GM10266 (cell line): ENCODE measurements at regions not wholly inside any gene's neighbourhood (a gene's known extent, or its start where the extent isn't known, plus 50 kb on each side); places are given as distances from the start of the nearest gene placed in this dataset.

Experiments
- DNase-seq: peaks from one replicate; pipeline ENCODE4 v3.0.0; 2012; ENCODE audit errors: extremely low spot score
- TF ChIP-seq, protein P1 (sequence below): IDR thresholded peaks from 2 replicates; pipeline ENCODE4 v1.5.1; 2012; ENCODE audit warnings: mild to moderate bottlenecking, low read depth; ENCODE audit not compliant: control insufficient read depth, insufficient read depth; ENCODE audit errors: missing control alignments

DNA sequence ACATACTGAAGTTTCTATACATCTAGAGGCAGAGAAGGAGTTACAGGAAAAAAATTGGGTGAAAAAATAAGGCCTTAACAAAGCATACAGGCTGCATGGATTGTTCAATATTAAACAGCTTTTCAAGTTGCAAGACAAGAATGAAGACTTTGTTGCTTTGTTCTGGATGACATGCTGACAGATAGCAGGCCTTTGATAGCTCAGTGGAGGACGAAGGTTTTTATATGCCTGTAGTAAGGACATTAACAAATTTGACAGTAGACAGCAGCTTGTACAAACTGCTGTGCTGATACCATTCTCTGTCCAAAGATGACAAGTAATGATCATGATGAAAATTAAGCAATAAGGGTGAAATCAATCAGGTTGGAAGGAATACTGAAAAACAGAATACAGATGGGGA lies 309.9 kb downstream of the NKX6-1 start:
- TF ChIP-seq, protein P1, sequence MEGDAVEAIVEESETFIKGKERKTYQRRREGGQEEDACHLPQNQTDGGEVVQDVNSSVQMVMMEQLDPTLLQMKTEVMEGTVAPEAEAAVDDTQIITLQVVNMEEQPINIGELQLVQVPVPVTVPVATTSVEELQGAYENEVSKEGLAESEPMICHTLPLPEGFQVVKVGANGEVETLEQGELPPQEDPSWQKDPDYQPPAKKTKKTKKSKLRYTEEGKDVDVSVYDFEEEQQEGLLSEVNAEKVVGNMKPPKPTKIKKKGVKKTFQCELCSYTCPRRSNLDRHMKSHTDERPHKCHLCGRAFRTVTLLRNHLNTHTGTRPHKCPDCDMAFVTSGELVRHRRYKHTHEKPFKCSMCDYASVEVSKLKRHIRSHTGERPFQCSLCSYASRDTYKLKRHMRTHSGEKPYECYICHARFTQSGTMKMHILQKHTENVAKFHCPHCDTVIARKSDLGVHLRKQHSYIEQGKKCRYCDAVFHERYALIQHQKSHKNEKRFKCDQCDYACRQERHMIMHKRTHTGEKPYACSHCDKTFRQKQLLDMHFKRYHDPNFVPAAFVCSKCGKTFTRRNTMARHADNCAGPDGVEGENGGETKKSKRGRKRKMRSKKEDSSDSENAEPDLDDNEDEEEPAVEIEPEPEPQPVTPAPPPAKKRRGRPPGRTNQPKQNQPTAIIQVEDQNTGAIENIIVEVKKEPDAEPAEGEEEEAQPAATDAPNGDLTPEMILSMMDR = no peak
- DNase-seq = no peak

DNA sequence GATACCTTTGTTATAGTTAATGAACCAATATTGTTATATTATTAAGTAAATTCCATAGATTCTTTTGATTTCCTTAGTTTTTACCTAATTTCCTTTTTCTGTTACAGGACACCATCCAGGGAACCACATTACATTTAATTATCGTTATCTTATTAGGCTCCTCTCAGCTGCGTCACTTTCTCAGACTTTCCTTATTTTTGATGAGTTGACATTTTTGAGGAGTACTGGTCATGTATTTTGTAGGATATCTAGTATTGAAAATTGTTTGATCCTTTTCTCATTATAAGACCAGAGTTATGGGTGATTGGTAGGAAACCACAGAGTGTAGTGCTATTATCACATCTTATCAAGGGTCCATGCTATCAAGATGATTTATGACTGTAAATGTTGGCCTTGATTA lies 319.7 kb downstream of the NKX6-1 start:
- DNase-seq = no peak
- TF ChIP-seq, protein P1 = no peak

DNA sequence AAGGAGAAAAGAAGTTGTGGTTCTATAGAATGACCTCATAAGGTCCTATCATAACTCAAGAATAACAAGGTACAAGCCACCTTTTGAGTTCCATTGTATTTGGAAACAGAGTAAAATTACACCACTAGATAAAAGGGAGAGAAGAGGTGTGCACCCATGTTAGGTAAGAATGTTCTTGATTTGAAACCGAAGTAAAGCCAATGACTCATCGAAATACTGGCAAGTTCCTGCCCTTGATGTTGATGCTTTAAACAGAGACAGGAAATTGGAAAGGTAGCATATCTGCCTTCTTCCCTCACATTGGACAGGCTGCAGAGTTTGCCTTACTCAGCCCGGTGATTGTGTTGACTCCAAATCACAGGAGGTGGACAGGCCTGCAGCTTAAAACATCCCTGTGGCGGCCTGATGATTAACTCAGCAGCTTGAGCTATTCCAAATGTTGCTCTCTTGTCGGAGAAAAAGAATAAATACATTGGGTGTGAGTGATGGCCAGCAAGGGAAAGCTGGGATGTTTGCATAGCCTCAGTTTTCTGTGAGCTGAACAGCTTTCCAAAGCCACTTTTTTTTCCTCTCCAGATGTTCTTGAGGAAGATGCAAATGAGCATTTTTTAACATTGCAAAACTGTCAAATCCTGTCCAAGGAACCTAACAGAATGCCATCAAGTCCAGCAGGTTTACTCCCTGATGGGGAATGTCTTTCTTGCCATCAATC lies 321.1 kb downstream of the NKX6-1 start:
- DNase-seq = no peak
- TF ChIP-seq, protein P1 = no peak

DNA sequence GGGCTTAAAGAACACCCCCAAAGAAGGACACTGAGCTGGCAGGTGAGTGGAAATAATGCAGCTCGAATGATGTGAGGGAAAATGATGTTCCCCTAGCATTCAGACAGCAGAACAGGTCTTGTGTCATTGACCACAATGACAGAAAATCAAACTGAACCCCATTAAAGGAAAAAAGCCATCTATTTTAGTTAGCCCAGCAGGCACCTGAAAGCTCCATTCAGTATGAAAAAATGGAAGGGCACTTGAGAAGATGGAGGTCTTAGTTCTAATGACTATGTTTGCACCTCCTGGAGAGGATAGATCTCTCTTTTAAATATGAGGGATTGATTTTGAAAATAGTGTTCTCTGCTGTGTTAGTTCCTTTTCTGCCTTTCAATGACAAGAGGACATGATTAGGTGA lies 323.1 kb downstream of the NKX6-1 start:
- TF ChIP-seq, protein P1 = no peak
- DNase-seq = no peak

DNA sequence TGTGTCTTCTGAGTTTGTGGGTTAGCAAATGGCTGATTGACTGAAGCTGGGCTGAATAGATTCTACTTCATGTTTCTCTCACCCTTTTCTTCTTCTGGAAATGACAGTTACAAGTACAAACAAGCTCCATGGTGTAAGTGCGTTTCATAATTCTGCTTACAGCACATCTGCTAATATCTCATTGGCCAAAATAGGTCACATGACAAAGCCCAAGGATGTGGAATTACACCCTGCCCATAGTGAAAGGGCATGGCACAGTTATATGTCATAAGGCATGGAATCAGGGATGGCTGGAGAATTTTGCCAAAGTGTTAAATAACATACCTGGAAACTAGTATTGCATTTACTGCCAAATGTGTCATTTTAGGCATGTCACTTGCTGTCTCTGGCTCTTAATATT lies 327.2 kb downstream of the NKX6-1 start:
- DNase-seq = no peak

DNA sequence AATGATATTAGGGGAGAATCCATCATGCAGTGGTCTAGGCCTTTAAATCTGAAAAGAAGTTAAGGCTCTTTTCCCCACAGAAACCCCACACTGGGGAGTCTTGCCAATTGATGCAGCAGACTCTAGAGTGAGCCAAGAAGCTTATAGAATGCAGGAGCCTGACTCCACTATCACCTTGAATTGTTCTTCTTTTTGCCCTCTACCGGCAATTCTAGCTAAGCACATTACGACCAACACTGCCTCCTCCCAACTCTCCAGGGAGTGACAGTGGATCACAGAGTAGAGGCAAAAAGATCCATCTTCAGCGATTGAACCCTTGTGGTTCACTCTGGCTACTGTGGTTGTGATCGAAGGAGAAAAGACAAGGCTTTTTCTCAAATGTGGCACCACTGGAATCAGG lies 331.5 kb downstream of the NKX6-1 start:
- DNase-seq = no peak
- TF ChIP-seq, protein P1 = no peak

More for the DNA sequence above, 327.2 kb downstream of the NKX6-1 start:
- TF ChIP-seq, protein P1 = no peak

DNA sequence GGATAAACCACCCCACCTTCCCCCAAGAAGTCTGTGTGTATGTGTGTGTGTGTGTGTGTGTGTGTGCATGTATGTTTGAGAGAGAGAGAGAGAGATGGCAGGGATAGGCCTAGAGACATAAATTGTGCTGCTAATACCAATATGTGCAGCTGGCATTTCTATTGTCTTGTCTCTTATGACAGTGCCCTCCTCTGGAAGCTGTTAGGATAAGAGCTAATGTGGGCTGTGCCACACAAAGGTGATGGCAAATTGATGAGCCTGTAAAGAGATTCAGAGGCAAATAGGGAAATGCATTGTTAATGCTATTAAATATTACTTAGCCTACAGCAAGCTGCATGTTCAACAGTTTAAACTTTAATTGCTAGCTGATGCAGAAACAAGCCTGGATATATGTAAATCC lies 332.0 kb downstream of the NKX6-1 start:
- DNase-seq = no peak
- TF ChIP-seq, protein P1 = no peak
